NCI-H187 (cell line): ENCODE measurements at regions not wholly inside any gene's neighbourhood (a gene's known extent, or its start where the extent isn't known, plus 50 kb on each side); places are given as distances from the start of the nearest gene placed in this dataset.

ENCODE experiments used
- DNase-seq, 2 experiments: peaks; one replicate each; lab custom pipeline; 2025; lab: John Stamatoyannopoulos, UW

DNA sequence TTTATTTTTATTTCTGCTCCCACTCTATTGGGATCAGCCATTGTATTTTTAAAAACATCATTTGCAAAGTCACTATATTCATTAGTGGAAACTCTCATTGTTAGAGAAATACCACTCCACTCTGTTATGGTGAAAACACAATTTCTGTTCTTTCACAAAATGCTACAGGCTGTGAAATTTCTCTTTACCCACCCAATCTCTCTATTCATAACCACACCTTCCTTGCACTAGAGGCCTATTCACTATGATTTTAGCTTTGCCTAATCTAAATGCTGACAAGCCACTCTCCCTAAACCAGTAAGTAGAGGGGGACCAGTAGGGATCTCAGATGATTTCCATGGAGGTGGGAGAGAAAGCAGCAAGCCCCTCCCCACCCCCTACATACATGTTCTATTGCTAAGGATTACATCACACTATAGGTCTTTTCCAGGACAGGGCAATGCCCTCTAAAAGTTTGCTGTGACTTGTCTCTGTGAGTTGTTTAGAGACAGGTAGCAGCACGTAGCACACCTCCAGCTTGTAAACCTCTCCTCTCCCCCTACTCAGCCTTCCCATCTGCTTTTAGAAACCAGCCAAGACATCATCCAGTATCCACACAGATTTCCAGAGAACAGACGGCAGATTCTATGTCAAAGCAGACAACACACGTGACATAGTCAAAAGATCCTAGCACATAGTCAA, 58.3 kb upstream of the PPP1R3C start:
- DNase-seq, result no peak

- DNase-seq, result no peak
Measured at GRCh38 chr10:91690412-91690811, 57.5 kb upstream of the PPP1R3C start.

GRCh38 chr10:91689731-91690168, 56.9 kb upstream of the PPP1R3C start:
- DNase-seq, result no peak

GRCh38 chr10:91684841-91685240, 52.0 kb upstream of the PPP1R3C start:
- no peak for DNase-seq

GRCh38 chr10:91683975-91684374, 51.1 kb upstream of the PPP1R3C start:
- DNase-seq, result no peak

GRCh38 chr10:91682912-91683311, 50.0 kb upstream of the PPP1R3C start:
- DNase-seq, result no peak
